HEK293T (cell line): ENCODE measurements at regions not wholly inside any gene's neighbourhood (a gene's known extent, or its start where the extent isn't known, plus 50 kb on each side); places are given as distances from the start of the nearest gene placed in this dataset.

Source experiments
- BHLHE40 ChIP-seq: fragments of 450-650 bp; IDR thresholded peaks from 2 replicates; pipeline ENCODE4 v1.6.1; 2016; ENCODE audit warnings: mild to moderate bottlenecking, moderate library complexity, borderline replicate concordance
- FOXK2 ChIP-seq: fragments of 450-650 bp; IDR thresholded peaks from 2 replicates; pipeline ENCODE4 v1.6.1; 2016; ENCODE audit warnings: mild to moderate bottlenecking
- FOXM1 ChIP-seq: fragments of 450-650 bp; IDR thresholded peaks from 2 replicates; pipeline ENCODE4 v1.6.1; 2017; ENCODE audit warnings: mild to moderate bottlenecking, borderline replicate concordance
- SP1 ChIP-seq: fragments of 450-650 bp; IDR thresholded peaks from 2 replicates; pipeline ENCODE4 v1.6.1; 2017

GRCh38 chr3:76726034-76726433 is 313.9 kb upstream of the ROBO2 start:
- no peak for TF ChIP-seq BHLHE40
- no peak for TF ChIP-seq FOXK2
- TF ChIP-seq FOXM1, result no peak
- no peak for TF ChIP-seq SP1
